ENCODE measurements at regions not wholly inside any gene's neighbourhood (a gene's known extent, or its start where the extent isn't known, plus 50 kb on each side); places are given as distances from the start of the nearest gene placed in this dataset.

DNA sequence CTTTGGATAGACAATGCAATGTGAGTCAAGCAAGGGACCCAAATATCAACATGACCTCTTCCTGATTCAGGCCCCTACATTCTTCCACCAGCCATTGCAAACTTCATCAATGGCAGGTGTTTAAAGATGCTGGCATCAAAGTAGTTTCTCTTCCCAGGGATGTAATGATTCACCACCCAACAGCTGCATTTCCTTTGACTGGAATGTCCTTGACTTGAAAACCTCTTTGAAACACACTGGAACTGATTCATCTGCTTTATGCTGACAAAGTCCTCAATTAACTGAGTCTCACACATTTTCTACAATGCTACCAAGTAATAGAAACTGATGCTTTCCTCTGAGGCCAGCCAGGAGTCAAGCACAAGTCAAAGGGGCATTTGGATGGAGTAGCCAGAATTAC lies 385.5 kb downstream of the GBE1 start:
- no TSS peak for BruUV-seq (replicated peaks)
- no peak for DNase-seq (ENCODE audit: extremely low read depth in 1 of 4, low spot score in 3 of 4)
- intact Hi-C loops (cut with micrococcal nuclease), result no loop called here
- in situ Hi-C loops (cut with MboI), result no loop called here
- no peak for TF ChIP-seq CHD4 (IDR thresholded peaks at IDR 0.05; ENCODE audit: insufficient read depth, insufficient replicate concordance, low read depth, low read length, poor library complexity, severe bottlenecking)
- TF ChIP-seq TOE1 (IDR thresholded peaks at IDR 0.05; ENCODE audit: borderline replicate concordance), result no peak
- no peak for TF ChIP-seq TOE1 (CRISPR knock-in tag; IDR thresholded peaks at IDR 0.05; ENCODE audit: borderline replicate concordance, low read depth)
- no peak for TF ChIP-seq POLR2AphosphoS2 (IDR thresholded peaks at IDR 0.05; ENCODE audit: low read length)
- no peak for TF ChIP-seq SRSF7 (optimal IDR thresholded peaks at IDR 0.05; ENCODE audit: low read depth, low read length)
- TF ChIP-seq UBTF (IDR thresholded peaks at IDR 0.05; ENCODE audit: borderline replicate concordance in 1 of 2, low read depth in 2 of 2, low read length in 2 of 2), result no peak
- no peak for TF ChIP-seq DEAF1 (CRISPR knock-in tag; IDR thresholded peaks at IDR 0.05)
- TF ChIP-seq, protein P1, sequence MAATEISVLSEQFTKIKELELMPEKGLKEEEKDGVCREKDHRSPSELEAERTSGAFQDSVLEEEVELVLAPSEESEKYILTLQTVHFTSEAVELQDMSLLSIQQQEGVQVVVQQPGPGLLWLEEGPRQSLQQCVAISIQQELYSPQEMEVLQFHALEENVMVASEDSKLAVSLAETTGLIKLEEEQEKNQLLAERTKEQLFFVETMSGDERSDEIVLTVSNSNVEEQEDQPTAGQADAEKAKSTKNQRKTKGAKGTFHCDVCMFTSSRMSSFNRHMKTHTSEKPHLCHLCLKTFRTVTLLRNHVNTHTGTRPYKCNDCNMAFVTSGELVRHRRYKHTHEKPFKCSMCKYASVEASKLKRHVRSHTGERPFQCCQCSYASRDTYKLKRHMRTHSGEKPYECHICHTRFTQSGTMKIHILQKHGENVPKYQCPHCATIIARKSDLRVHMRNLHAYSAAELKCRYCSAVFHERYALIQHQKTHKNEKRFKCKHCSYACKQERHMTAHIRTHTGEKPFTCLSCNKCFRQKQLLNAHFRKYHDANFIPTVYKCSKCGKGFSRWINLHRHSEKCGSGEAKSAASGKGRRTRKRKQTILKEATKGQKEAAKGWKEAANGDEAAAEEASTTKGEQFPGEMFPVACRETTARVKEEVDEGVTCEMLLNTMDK (IDR thresholded peaks at IDR 0.05; ENCODE audit: borderline replicate concordance, insufficient read depth, low read depth, low read length, poor library complexity, severe bottlenecking), result no peak
- no peak for TF ChIP-seq RAD21 (CRISPR knock-in tag; conservative IDR thresholded peaks at IDR 0.05 in 1 of 2, IDR thresholded peaks at IDR 0.05 in 1 of 2)
- H3K4me3 ChIP-seq, result no peak overlapping the region
- no peak overlapping the region for H3K4me2 ChIP-seq (ENCODE audit: insufficient read depth, low read length)
- H3K36me3 ChIP-seq (ENCODE audit: control insufficient read depth, insufficient read depth, low read length), result no peaks in the 10 kb centered on the region
- no peaks in the 10 kb centered on the region for H4K20me1 ChIP-seq (replicated peaks; ENCODE audit: control insufficient read depth, insufficient read depth, low read length)
- no peak overlapping the region for H2AFZ ChIP-seq (ENCODE audit: low read depth, low read length)
- no peaks in the 10 kb centered on the region for H3K79me2 ChIP-seq (ENCODE audit: control insufficient read depth, insufficient read depth, low read length)
- POLR2A ChIA-PET, result no interaction called here
- CTCF ChIA-PET (ENCODE audit: low intra/inter-chr PET ratio), result no interaction called here
- no peaks in the 10 kb centered on the region for H3K9me3 ChIP-seq (replicated peaks; ENCODE audit: control insufficient read depth, insufficient read depth, low read depth, low read length)
- no peak overlapping the region for H3K9ac ChIP-seq (ENCODE audit: insufficient read depth in 1 of 2, low read depth in 2 of 2, low read length in 2 of 2)
- ATAC-seq, result no peak
- H3K27me3 ChIP-seq (ENCODE audit: control insufficient read depth in 2 of 2, insufficient read depth in 2 of 2, low read length in 2 of 2), result no peaks in the 10 kb centered on the region
- H3K9me1 ChIP-seq (ENCODE audit: control insufficient read depth, insufficient read depth, low read length), result no peaks in the 10 kb centered on the region
- no peaks in the 10 kb centered on the region for H3K4me1 ChIP-seq (replicated peaks in 1 of 2; ENCODE audit: control insufficient read depth in 2 of 2, insufficient read depth in 2 of 2, low read length in 2 of 2)
- FAIRE-seq, result no peak
- no peak overlapping the region for H3K27ac ChIP-seq (ENCODE audit: extremely low read depth, low read depth, low read length)

Measured in K562 (cell line).